Loucy (cell line): ENCODE measurements at regions not wholly inside any gene's neighbourhood (a gene's known extent, or its start where the extent isn't known, plus 50 kb on each side); places are given as distances from the start of the nearest gene placed in this dataset.

Experiments
- CTCF ChIP-seq: fragments of 200-600 bp; sonication (generic); conservative IDR thresholded peaks from 2 replicates; pipeline ENCODE4 v1.5.1; 2014; ENCODE audit warnings: mild to moderate bottlenecking, antibody characterized with exemption, low read length
- EZH2phosphoT487 ChIP-seq: fragments of 200-600 bp; IDR thresholded peaks from 2 replicates; pipeline ENCODE4 v1.6.1; 2018; ENCODE audit warnings: antibody characterized with exemption, mild to moderate bottlenecking, moderate library complexity, borderline replicate concordance

- TF ChIP-seq CTCF = no peak
- no peak for TF ChIP-seq EZH2phosphoT487
Measured at GRCh38 chr14:105938959-105939358, 412.6 kb downstream of the TMEM121 start.
